ENCODE measurements at regions not wholly inside any gene's neighbourhood (a gene's known extent, or its start where the extent isn't known, plus 50 kb on each side); places are given as distances from the start of the nearest gene placed in this dataset.

GRCh38 chr7:54964136-54964535 is 54.7 kb upstream of the EGFR start:
- Histone ChIP-seq H3K9me3 (ENCODE audit: control insufficient read depth in 3 of 3, low read length in 3 of 3) (no peaks in the 10 kb centered on the region), H3K27ac (ENCODE audit: low read depth, low read length) (no peak overlapping the region), H3K9ac (ENCODE audit: low read depth in 1 of 3, low read length in 3 of 3) (no peak overlapping the region), H3K27me3 (ENCODE audit: control insufficient read depth in 3 of 3, insufficient read depth in 3 of 3, low read length in 3 of 3) (no peaks in the 10 kb centered on the region), H3K4me3 (ENCODE audit: low read length in 3 of 3) (no peak overlapping the region), H3K36me3 (ENCODE audit: control insufficient read depth in 3 of 3, insufficient read depth in 3 of 3, low read length in 3 of 3) (no peaks in the 10 kb centered on the region), H3K4me1 (ENCODE audit: control insufficient read depth in 3 of 3, insufficient read depth in 3 of 3, low read length in 3 of 3) (no peaks in the 10 kb centered on the region)

GRCh38 chr7:54967377-54967776 is 51.4 kb upstream of the EGFR start:
- Histone ChIP-seq H3K9ac (ENCODE audit: low read depth in 1 of 3, low read length in 3 of 3) (no peak overlapping the region), H3K27me3 (ENCODE audit: control insufficient read depth in 3 of 3, insufficient read depth in 3 of 3, low read length in 3 of 3) (no peaks in the 10 kb centered on the region), H3K9me3 (ENCODE audit: control insufficient read depth in 3 of 3, low read length in 3 of 3) (peaks cover 0 to 8% (median 0%) of the 10 kb centered on the region in 3 donors), H3K36me3 (ENCODE audit: control insufficient read depth in 3 of 3, insufficient read depth in 3 of 3, low read length in 3 of 3) (no peaks in the 10 kb centered on the region), H3K27ac (ENCODE audit: low read depth, low read length) (no peak overlapping the region), H3K4me3 (ENCODE audit: low read length in 3 of 3) (no peak overlapping the region), H3K4me1 (ENCODE audit: control insufficient read depth in 3 of 3, insufficient read depth in 3 of 3, low read length in 3 of 3) (no peaks in the 10 kb centered on the region)

GRCh38 chr7:54968018-54968417 is 50.8 kb upstream of the EGFR start:
- Histone ChIP-seq H3K27ac (ENCODE audit: low read depth, low read length) (no peak overlapping the region), H3K9me3 (ENCODE audit: control insufficient read depth in 3 of 3, low read length in 3 of 3) (peaks cover 1 to 8% (median 2%) of the 10 kb centered on the region in 3 donors), H3K4me3 (ENCODE audit: low read length in 3 of 3) (no peak overlapping the region), H3K36me3 (ENCODE audit: control insufficient read depth in 3 of 3, insufficient read depth in 3 of 3, low read length in 3 of 3) (no peaks in the 10 kb centered on the region), H3K9ac (ENCODE audit: low read depth in 1 of 3, low read length in 3 of 3) (no peak overlapping the region), H3K27me3 (ENCODE audit: control insufficient read depth in 3 of 3, insufficient read depth in 3 of 3, low read length in 3 of 3) (no peaks in the 10 kb centered on the region), H3K4me1 (ENCODE audit: control insufficient read depth in 3 of 3, insufficient read depth in 3 of 3, low read length in 3 of 3) (no peaks in the 10 kb centered on the region)
